A549 (cell line): ENCODE measurements at regions not wholly inside any gene's neighbourhood (a gene's known extent, or its start where the extent isn't known, plus 50 kb on each side); places are given as distances from the start of the nearest gene placed in this dataset.

Source experiments
- ATAC-seq, 2 experiments: fragments of 200-7000 bp in 1 of 2; fragments of >200 bp in 1 of 2; cut with Nextera tagmentation in 1 of 2; cut with Tn5 transposase in 1 of 2; 3 replicates each; pipeline versions ENCODE4 v1.8.0 to v1.9.1; 2018 to 2020; ENCODE audit warnings: mild to moderate bottlenecking in 1 of 2, moderate library complexity in 1 of 2
- CTCF ChIA-PET: fragments of 300-600 bp; sonication (Branson Sonifier 250); formaldehyde crosslinking; extraction: SDS; loops from one replicate; lab custom pipeline; 2021; ENCODE audit warnings: antibody characterized with exemption, inconsistent platforms; lab: Yijun Ruan, JAX
- POLR2A ChIA-PET: fragments of 350-600 bp; formaldehyde crosslinking; extraction: SDS; loops from one replicate; lab custom pipeline; 2021; ENCODE audit warnings: antibody characterized with exemption, inconsistent platforms; lab: Yijun Ruan, JAX
- DNase-seq, 2 experiments: peaks; one replicate each; pipeline versions ENCODE4 v3.0.0 to v3.0.0-alpha.2; 2011 to 2016; ENCODE audit warnings: low read depth in 1 of 2, low spot score in 1 of 2
- FAIRE-seq: peaks from 2 replicates; lab custom pipeline; 2011; peaks lifted over from hg19 to GRCh38; lab: Jason Lieb, UNC
- H3K27ac ChIP-seq, 2 experiments: fragments of >200 bp; sonication (Bioruptor Twin); formaldehyde crosslinking; 3 replicates each; pipeline ENCODE4 v1.5.1; 2016 to 2017
- H3K4me1 ChIP-seq: fragments of >200 bp; sonication (Bioruptor Twin); formaldehyde crosslinking; 3 replicates; pipeline ENCODE4 v1.6.1; 2016
- H3K4me2 ChIP-seq: fragments of >200 bp; sonication (Bioruptor Twin); formaldehyde crosslinking; 3 replicates; pipeline ENCODE4 v1.6.1; 2016
- H3K4me3 ChIP-seq: fragments of >200 bp; sonication (Bioruptor Twin); formaldehyde crosslinking; 3 replicates; pipeline ENCODE4 v1.5.1; 2016
- H3K9me3 ChIP-seq: fragments of >200 bp; sonication (Bioruptor Twin); formaldehyde crosslinking; 3 replicates; pipeline ENCODE4 v1.6.1; 2016
- ATOH8 ChIP-seq: fragments of 250-450 bp; sonication (Bioruptor Pico); IDR thresholded peaks from 2 replicates; pipeline ENCODE4 v1.5.0; 2020; ENCODE audit warnings: low read depth, mild to moderate bottlenecking, moderate library complexity
- CBX2 ChIP-seq: fragments of 200-600 bp; sonication (generic); IDR thresholded peaks from 2 replicates; pipeline ENCODE4 v1.6.1; 2016; ENCODE audit warnings: low read depth, mild to moderate bottlenecking, borderline replicate concordance
- CEBPB ChIP-seq, 2 experiments: fragments of >200 bp in 1 of 2; sonication (Bioruptor Twin) in 1 of 2; formaldehyde crosslinking in 1 of 2; IDR thresholded peaks; 2 replicates each; pipeline ENCODE4 v1.6.1; 2012 to 2016
- CHD4 ChIP-seq: fragments of 200-600 bp; sonication (generic); IDR thresholded peaks from 2 replicates; pipeline ENCODE4 v1.6.1; 2016; ENCODE audit warnings: antibody characterized with exemption, mild to moderate bottlenecking, borderline replicate concordance
- EHF ChIP-seq: fragments of 250-450 bp; sonication (Bioruptor Pico); IDR thresholded peaks from 2 replicates; pipeline ENCODE4 v1.5.0; 2020; ENCODE audit warnings: mild to moderate bottlenecking
- ESRRA ChIP-seq: fragments of 150-350 bp; IDR thresholded peaks from 2 replicates; pipeline ENCODE4 v1.6.1; 2014; ENCODE audit warnings: mild to moderate bottlenecking, low read length, borderline replicate concordance
- FOSB ChIP-seq: fragments of 250-450 bp; sonication (Bioruptor Pico); IDR thresholded peaks from 2 replicates; pipeline ENCODE4 v1.5.0; 2020; ENCODE audit warnings: mild to moderate bottlenecking, moderate library complexity
- GATA3 ChIP-seq: IDR thresholded peaks from 2 replicates; pipeline ENCODE4 v1.6.1; 2012; ENCODE audit warnings: borderline replicate concordance
- HMGXB4 ChIP-seq: fragments of 250-450 bp; sonication (Bioruptor Pico); IDR thresholded peaks from 2 replicates; pipeline ENCODE4 v1.5.0; 2021; ENCODE audit warnings: mild to moderate bottlenecking, moderate library complexity, borderline replicate concordance
- HOXA7 ChIP-seq: fragments of 250-450 bp; sonication (Bioruptor Pico); IDR thresholded peaks from 2 replicates; pipeline ENCODE4 v1.5.0; 2020; ENCODE audit warnings: mild to moderate bottlenecking, moderate library complexity
- HOXB13 ChIP-seq: fragments of 250-450 bp; sonication (Bioruptor Pico); IDR thresholded peaks from 2 replicates; pipeline ENCODE4 v1.5.0; 2020; ENCODE audit warnings: low read depth, mild to moderate bottlenecking, moderate library complexity
- HOXB5 ChIP-seq: fragments of 250-450 bp; sonication (Bioruptor Pico); IDR thresholded peaks from 2 replicates; pipeline ENCODE4 v1.5.0; 2020; ENCODE audit warnings: mild to moderate bottlenecking, moderate library complexity
- JUN ChIP-seq, 2 experiments: fragments of >200 bp; sonication (Bioruptor Twin); formaldehyde crosslinking; IDR thresholded peaks; 2 replicates in 1 of 2; 3 replicates in 1 of 2; pipeline ENCODE4 v1.6.1; 2016 to 2017
- KDM5A ChIP-seq: fragments of 200-600 bp; sonication (generic); IDR thresholded peaks from 2 replicates; pipeline ENCODE4 v1.6.1; 2016; ENCODE audit warnings: antibody characterized with exemption, mild to moderate bottlenecking
- NPAS2 ChIP-seq: fragments of 250-450 bp; sonication (Bioruptor Pico); IDR thresholded peaks from 2 replicates; pipeline ENCODE4 v1.8.0; 2022; ENCODE audit warnings: mild to moderate bottlenecking, moderate library complexity, borderline replicate concordance
- NR3C1 ChIP-seq: fragments of >200 bp; sonication (Bioruptor Twin); formaldehyde crosslinking; IDR thresholded peaks from 3 replicates; pipeline ENCODE4 v1.6.1; 2017
- PHF8 ChIP-seq: fragments of 200-600 bp; sonication (generic); IDR thresholded peaks from 2 replicates; pipeline ENCODE4 v1.6.1; 2016; ENCODE audit warnings: low read depth, mild to moderate bottlenecking, antibody characterized with exemption, moderate library complexity, borderline replicate concordance
- POLR2A ChIP-seq: IDR thresholded peaks from 2 replicates; pipeline ENCODE4 v1.6.1; 2012; ENCODE audit warnings: mild to moderate bottlenecking, low read length
- POLR2AphosphoS2 ChIP-seq: conservative IDR thresholded peaks from 2 replicates; pipeline ENCODE4 v1.6.1; 2012; ENCODE audit warnings: low read length, improper control_type of control experiment, inconsistent platforms
- RAD21 ChIP-seq, 2 experiments: fragments of >200 bp in 1 of 2; sonication (Bioruptor Twin) in 1 of 2; formaldehyde crosslinking in 1 of 2; IDR thresholded peaks in 1 of 2; conservative IDR thresholded peaks in 1 of 2; 2 replicates in 1 of 2; 3 replicates in 1 of 2; pipeline ENCODE4 v1.6.1; 2012 to 2018; ENCODE audit warnings: inconsistent platforms in 1 of 2
- RCOR1 ChIP-seq: fragments of 150-350 bp; IDR thresholded peaks from 2 replicates; pipeline ENCODE4 v1.6.1; 2014; ENCODE audit warnings: antibody characterized with exemption, low read length, low read depth
- RFX5 ChIP-seq: fragments of 450-650 bp; IDR thresholded peaks from 2 replicates; pipeline ENCODE4 v1.7.1; 2014; ENCODE audit warnings: antibody characterized with exemption, mild to moderate bottlenecking, moderate library complexity
- RNF2 ChIP-seq: fragments of 200-600 bp; sonication (generic); IDR thresholded peaks from 2 replicates; pipeline ENCODE4 v1.6.1; 2016; ENCODE audit warnings: low read depth, mild to moderate bottlenecking, antibody characterized with exemption, moderate library complexity, borderline replicate concordance
- SMC3 ChIP-seq: fragments of >200 bp; sonication (Bioruptor Twin); formaldehyde crosslinking; IDR thresholded peaks from 3 replicates; pipeline ENCODE4 v1.6.1; 2018; ENCODE audit warnings: inconsistent platforms
- TFCP2L1 ChIP-seq: fragments of 250-450 bp; sonication (Bioruptor Pico); IDR thresholded peaks from 2 replicates; pipeline ENCODE4 v1.5.0; 2021; ENCODE audit warnings: mild to moderate bottlenecking
- WGBS: methylation state at CpG from one replicate; pipeline ENCODE4 v1.1.6; 2017; ENCODE audit errors: missing lambda C conversion rate; 5-methylcytosine and 5-hydroxymethylcytosine counted together

- no peak overlapping the region for H3K4me3 ChIP-seq
- no peak overlapping the region for H3K27ac ChIP-seq
- no peaks in the 10 kb centered on the region for H3K9me3 ChIP-seq
- ChIA-PET POLR2A (no interaction called here), CTCF (no interaction called here)
- FAIRE-seq (no peak), ATAC-seq (no peak), DNase-seq (no peak)
- TF ChIP-seq HOXB13 (CRISPR knock-in tag) (no peak), JUN (IDR thresholded peaks at IDR 0.05) (no peak), CBX2 (no peak), RCOR1 (no peak), GATA3 (no peak), HOXB5 (no peak)
- H3K4me1 ChIP-seq, result no peaks in the 10 kb centered on the region
- no peak overlapping the region for H3K4me2 ChIP-seq
- 17% methylated on average over 4 of the region's 5 CpGs for WGBS
Measured at GRCh38 chr4:116066711-116067245, 953.4 kb upstream of the NDST4 start.

GRCh38 chr4:116064331-116064730, 950.9 kb upstream of the NDST4 start:
- no peaks in the 10 kb centered on the region for H3K9me3 ChIP-seq

GRCh38 chr4:116059361-116059760, 945.9 kb upstream of the NDST4 start:
- DNase-seq (no peak), ATAC-seq (no peak), FAIRE-seq (no peak)
- H3K9me3 ChIP-seq, result no peaks in the 10 kb centered on the region
- no peaks in the 10 kb centered on the region for H3K4me1 ChIP-seq
- POLR2A ChIA-PET, result no interaction called here
- H3K4me2 ChIP-seq, result no peak overlapping the region
- CTCF ChIA-PET, result no interaction called here
- WGBS, result 7% methylated on average over 1 of the region's 1 CpG
- H3K4me3 ChIP-seq, result no peak overlapping the region
- no peak overlapping the region for H3K27ac ChIP-seq
- no peak for TF ChIP-seq ATOH8

More at GRCh38 chr4:116064331-116064730, 950.9 kb upstream of the NDST4 start:
- no peak overlapping the region for H3K27ac ChIP-seq
- 45% methylated on average over 2 of the region's 2 CpGs for WGBS
- FAIRE-seq (no peak), DNase-seq (no peak), ATAC-seq (no peak)
- ChIA-PET CTCF (interaction anchor here (0.5 kb wide), 1 partner anchor 228 kb away, joined by 4 read pairs; no protein-coding TSS in a partner anchor), POLR2A (no interaction called here)
- H3K4me1 ChIP-seq, result no peaks in the 10 kb centered on the region
- H3K4me2 ChIP-seq, result no peak overlapping the region
- no peak overlapping the region for H3K4me3 ChIP-seq
- no peak for TF ChIP-seq GATA3
- no peak for TF ChIP-seq FOSB (CRISPR knock-in tag)
- no peak for TF ChIP-seq RFX5
- TF ChIP-seq POLR2AphosphoS2, result no peak
- TF ChIP-seq HOXA7 (CRISPR knock-in tag), result no peak
- no peak for TF ChIP-seq RNF2
- TF ChIP-seq RAD21 (conservative IDR thresholded peaks at IDR 0.05 in 1 of 2, IDR thresholded peaks at IDR 0.05 in 1 of 2), result no peak
- no peak for TF ChIP-seq POLR2A
- no peak for TF ChIP-seq CEBPB (IDR thresholded peaks at IDR 0.05)

- no peak overlapping the region for H3K27ac ChIP-seq
- H3K4me3 ChIP-seq, result no peak overlapping the region
- POLR2A ChIA-PET, result no interaction called here
- TF ChIP-seq HOXA7 (CRISPR knock-in tag), result no peak
- TF ChIP-seq CHD4, result no peak
- no peak for TF ChIP-seq HMGXB4 (CRISPR knock-in tag)
- TF ChIP-seq TFCP2L1, result no peak
- no peak for TF ChIP-seq NR3C1
- TF ChIP-seq ATOH8, result no peak
- no peak for TF ChIP-seq ESRRA
- TF ChIP-seq KDM5A, result no peak
- TF ChIP-seq EHF (CRISPR knock-in tag), result no peak
- TF ChIP-seq RCOR1, result no peak
- TF ChIP-seq PHF8, result no peak
- TF ChIP-seq NPAS2, result no peak
- no peak for TF ChIP-seq SMC3
- TF ChIP-seq, all 56 proteins: peak for 0
- no peak for DNase-seq
- 13% methylated on average over 1 of the region's 1 CpG for WGBS
- FAIRE-seq, result no peak
- H3K4me2 ChIP-seq, result no peak overlapping the region
- H3K9me3 ChIP-seq, result no peaks in the 10 kb centered on the region
- CTCF ChIA-PET, result no interaction called here
- H3K4me1 ChIP-seq, result no peaks in the 10 kb centered on the region
- no peak for ATAC-seq
Measured at GRCh38 chr4:116058129-116058528, 944.7 kb upstream of the NDST4 start.
